Esophagus squamous epithelium (tissue), 5 donors: ENCODE measurements at regions not wholly inside any gene's neighbourhood (a gene's known extent, or its start where the extent isn't known, plus 50 kb on each side); places are given as distances from the start of the nearest gene placed in this dataset.

ENCODE experiments used
- DNase-seq: peaks from one replicate; lab custom pipeline; 2025; lab: John Stamatoyannopoulos, UW
- H3K27ac ChIP-seq, 4 donors: fragments of 200-600 bp; sonication (generic); one replicate each; pipeline ENCODE4 v1.5.1; 2016 to 2019; ENCODE audit warnings: mild to moderate bottlenecking in 1 of 4
- H3K27me3 ChIP-seq, 4 donors: fragments of 200-600 bp; sonication (generic); 1 replicate in 3 of 4; 2 replicates in 1 of 4; pipeline versions ENCODE4 v1.5.1 to v1.6.0; 2017 to 2021; ENCODE audit warnings: antibody characterized with exemption in 1 of 4
- H3K36me3 ChIP-seq, 3 donors: fragments of 200-600 bp; sonication (generic); one replicate each; pipeline ENCODE4 v1.5.1; 2016 to 2019
- H3K4me1 ChIP-seq, 3 donors: fragments of 200-600 bp; sonication (generic); one replicate each; pipeline ENCODE4 v1.5.1; 2017 to 2019
- H3K4me3 ChIP-seq, 4 donors: fragments of 200-600 bp; sonication (generic); 1 replicate in 3 of 4; 2 replicates in 1 of 4; pipeline ENCODE4 v1.5.1; 2016 to 2019; ENCODE audit warnings: mild to moderate bottlenecking in 2 of 4, moderate library complexity in 1 of 4
- H3K9me3 ChIP-seq, 3 donors: fragments of 200-600 bp; sonication (generic); one replicate each; pipeline ENCODE4 v1.5.1; 2016 to 2019
- CTCF ChIP-seq, 6 experiments: fragments of 450-650 bp in 4 of 6; fragments of 200-600 bp in 2 of 6; sonication (generic) in 2 of 6; IDR thresholded peaks; one replicate each; pipeline ENCODE4 v1.5.1; 2016 to 2019; ENCODE audit warnings: antibody characterized with exemption in 6 of 6, mild to moderate bottlenecking in 4 of 6, moderate library complexity in 4 of 6
- POLR2A ChIP-seq, 4 donors: fragments of 450-650 bp; IDR thresholded peaks; one replicate each; pipeline ENCODE4 v1.6.1; 2017; ENCODE audit warnings: antibody characterized with exemption in 4 of 4, mild to moderate bottlenecking in 4 of 4, moderate library complexity in 3 of 4
- WGBS, 2 donors: methylation state at CpG; one replicate each; pipeline ENCODE4 v1.1.5; 2018; 5-methylcytosine and 5-hydroxymethylcytosine counted together
- intact Hi-C: fragments of 100-400 bp; cut with DNase I; formaldehyde crosslinking; loops from one replicate; pipeline ENCODE4 v1.15.0; 2022
- donor health status: DM: yes; HTN: yes; CAD: no.

- Histone ChIP-seq H3K4me1 (peaks cover 0 to 20% (median 0%) of the 10 kb centered on the region in 3 donors), H3K36me3 (no peaks in the 10 kb centered on the region), H3K4me3 (no peak overlapping the region), H3K9me3 (no peaks in the 10 kb centered on the region), H3K27ac (no peak overlapping the region), H3K27me3 (no peaks in the 10 kb centered on the region)
- no peak for DNase-seq
- TF ChIP-seq POLR2A (IDR thresholded peaks at IDR 0.05) (no peak), CTCF (IDR thresholded peaks at IDR 0.05) (no peak)
- WGBS, 2 donors: 71 to 74% methylated on average over 5 of the region's 5 CpGs
- intact Hi-C loops: no loop called here
Observed at GRCh38 chr3:182117583-182117982, 405.9 kb downstream of the SOX2 start.

- Histone ChIP-seq H3K36me3 (no peaks in the 10 kb centered on the region), H3K4me1 (peaks cover 0 to 20% (median 0%) of the 10 kb centered on the region in 3 donors), H3K27ac (no peak overlapping the region), H3K4me3 (no peak overlapping the region), H3K9me3 (no peaks in the 10 kb centered on the region), H3K27me3 (no peaks in the 10 kb centered on the region)
- no peak for TF ChIP-seq POLR2A (IDR thresholded peaks at IDR 0.05)
- TF ChIP-seq CTCF (IDR thresholded peaks at IDR 0.05): no peak
- WGBS, 2 donors: 73 to 77% methylated on average over 4 of the region's 4 CpGs
- no peak for DNase-seq
- intact Hi-C loops: no loop called here
Observed at GRCh38 chr3:182118066-182118465, 406.3 kb downstream of the SOX2 start.

DNA sequence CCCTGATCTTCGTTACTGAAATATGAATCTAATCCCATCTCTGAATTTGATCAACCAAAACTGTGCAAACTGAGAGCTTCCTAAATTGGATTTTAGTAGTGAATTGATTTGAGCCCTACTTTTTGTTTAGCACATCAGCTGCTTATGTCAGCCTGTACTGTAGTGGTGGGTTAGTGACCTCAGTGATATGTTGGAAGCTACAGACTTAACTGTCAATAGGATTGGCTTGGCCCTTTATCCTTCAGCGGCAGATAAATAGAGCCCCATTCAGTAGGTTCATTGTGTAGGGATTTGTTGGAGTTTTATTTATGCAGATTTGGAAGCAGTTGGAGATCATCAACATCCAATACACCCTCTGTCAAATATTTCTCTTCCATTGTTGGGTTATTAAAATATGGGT lies 409.7 kb downstream of the SOX2 start:
- H3K4me1 ChIP-seq: peaks cover 0 to 2% (median 0%) of the 10 kb centered on the region in 3 donors
- intact Hi-C loops: no loop called here
- H3K36me3 ChIP-seq: no peaks in the 10 kb centered on the region
- no peak for DNase-seq
- no peaks in the 10 kb centered on the region for H3K27me3 ChIP-seq
- WGBS, 2 donors: 37 to 65% methylated on average over 2 of the region's 2 CpGs
- TF ChIP-seq CTCF (IDR thresholded peaks at IDR 0.05) (no peak), POLR2A (IDR thresholded peaks at IDR 0.05) (no peak)
- H3K4me3 ChIP-seq: no peak overlapping the region
- no peaks in the 10 kb centered on the region for H3K9me3 ChIP-seq
- no peak overlapping the region for H3K27ac ChIP-seq

DNA sequence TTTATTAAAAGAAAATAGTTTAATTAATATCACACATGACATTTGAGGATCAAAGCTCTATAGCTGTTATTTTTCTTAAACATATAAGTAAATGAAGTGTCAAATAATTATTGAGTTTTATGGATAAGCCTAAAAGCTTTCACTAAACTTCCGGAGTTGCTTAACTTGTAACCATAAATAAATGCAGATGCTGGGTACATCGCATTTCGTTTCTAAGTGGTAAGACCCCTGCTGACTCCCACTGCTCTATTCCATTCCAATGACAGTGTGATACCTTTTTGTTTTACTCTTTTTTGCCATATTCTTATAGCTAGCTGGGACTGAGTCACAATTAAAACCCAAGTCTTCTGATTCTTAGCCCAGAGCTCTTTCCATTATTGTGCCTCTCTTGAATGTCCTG lies 411.1 kb downstream of the SOX2 start:
- TF ChIP-seq POLR2A (IDR thresholded peaks at IDR 0.05): no peak
- TF ChIP-seq CTCF (IDR thresholded peaks at IDR 0.05): no peak

GRCh38 chr3:182124187-182124586 lies 412.5 kb downstream of the SOX2 start:
- TF ChIP-seq POLR2A (IDR thresholded peaks at IDR 0.05): no peak
- TF ChIP-seq CTCF (IDR thresholded peaks at IDR 0.05): no peak
- intact Hi-C loops: no loop called here
- Histone ChIP-seq H3K27me3 (no peaks in the 10 kb centered on the region), H3K27ac (no peak overlapping the region), H3K4me3 (no peak overlapping the region), H3K36me3 (no peaks in the 10 kb centered on the region), H3K9me3 (no peaks in the 10 kb centered on the region), H3K4me1 (no peaks in the 10 kb centered on the region)
- 95 to 100% methylated on average over 1 to 3 of the region's 3 CpGs for WGBS, 2 donors
- no peak for DNase-seq

More for the DNA sequence above, 411.1 kb downstream of the SOX2 start:
- intact Hi-C loops: no loop called here
- WGBS, 2 donors: 65 to 85% methylated on average over 3 of the region's 3 CpGs
- Histone ChIP-seq H3K9me3 (no peaks in the 10 kb centered on the region), H3K36me3 (no peaks in the 10 kb centered on the region), H3K27ac (no peak overlapping the region), H3K27me3 (no peaks in the 10 kb centered on the region), H3K4me1 (no peaks in the 10 kb centered on the region), H3K4me3 (no peak overlapping the region)
- no peak for DNase-seq
